OCI-LY7 (cell line): ENCODE measurements at regions not wholly inside any gene's neighbourhood (a gene's known extent, or its start where the extent isn't known, plus 50 kb on each side); places are given as distances from the start of the nearest gene placed in this dataset.

Experiments
- CTCF ChIP-seq: fragments of 200-600 bp; sonication (generic); conservative IDR thresholded peaks from 2 replicates; pipeline ENCODE4 v1.5.1; 2014; ENCODE audit warnings: mild to moderate bottlenecking, antibody characterized with exemption, low read length, moderate library complexity, mixed read lengths
- EZH2phosphoT487 ChIP-seq: fragments of 200-600 bp; sonication (generic); IDR thresholded peaks from 2 replicates; pipeline ENCODE4 v1.6.1; 2018; ENCODE audit warnings: low read depth, borderline replicate concordance, mild to moderate bottlenecking, mixed run types, antibody characterized with exemption, low read length, moderate library complexity, mixed read lengths

GRCh38 chr20:17856837-17857605 lies 111.6 kb downstream of the SNX5 start:
- TF ChIP-seq CTCF (no peak), EZH2phosphoT487 (no peak)
